ENCODE measurements at regions not wholly inside any gene's neighbourhood (a gene's known extent, or its start where the extent isn't known, plus 50 kb on each side); places are given as distances from the start of the nearest gene placed in this dataset.

DNA sequence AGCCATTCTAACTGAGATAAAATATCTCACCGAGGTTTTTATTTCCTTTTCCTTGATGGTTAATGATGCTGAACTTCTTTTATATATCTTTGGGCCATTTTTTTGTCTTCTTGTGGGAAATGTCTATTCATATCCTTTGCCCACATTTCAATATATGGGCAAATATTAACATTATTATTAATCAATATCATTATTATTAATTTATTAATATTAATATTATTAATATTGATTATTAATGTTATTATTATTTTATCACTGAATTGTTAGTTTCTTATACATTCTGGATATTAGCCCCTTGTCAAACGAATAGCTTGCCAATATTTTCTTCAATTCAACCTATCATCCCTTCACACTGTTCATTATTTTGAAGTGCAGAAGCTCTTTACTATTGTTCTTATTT, 2203.6 kb downstream of the PCDH9 start:
- no peak for DNase-seq (ENCODE audit: extremely low read depth, insufficient read length)
- H3K27me3 ChIP-seq (replicated peaks; ENCODE audit: control insufficient read depth, insufficient read depth, low read length), result no peaks in the 10 kb centered on the region
- H3K36me3 ChIP-seq (ENCODE audit: control insufficient read depth, insufficient read depth, low read length), result no peaks in the 10 kb centered on the region
- TF ChIP-seq, protein P1, sequence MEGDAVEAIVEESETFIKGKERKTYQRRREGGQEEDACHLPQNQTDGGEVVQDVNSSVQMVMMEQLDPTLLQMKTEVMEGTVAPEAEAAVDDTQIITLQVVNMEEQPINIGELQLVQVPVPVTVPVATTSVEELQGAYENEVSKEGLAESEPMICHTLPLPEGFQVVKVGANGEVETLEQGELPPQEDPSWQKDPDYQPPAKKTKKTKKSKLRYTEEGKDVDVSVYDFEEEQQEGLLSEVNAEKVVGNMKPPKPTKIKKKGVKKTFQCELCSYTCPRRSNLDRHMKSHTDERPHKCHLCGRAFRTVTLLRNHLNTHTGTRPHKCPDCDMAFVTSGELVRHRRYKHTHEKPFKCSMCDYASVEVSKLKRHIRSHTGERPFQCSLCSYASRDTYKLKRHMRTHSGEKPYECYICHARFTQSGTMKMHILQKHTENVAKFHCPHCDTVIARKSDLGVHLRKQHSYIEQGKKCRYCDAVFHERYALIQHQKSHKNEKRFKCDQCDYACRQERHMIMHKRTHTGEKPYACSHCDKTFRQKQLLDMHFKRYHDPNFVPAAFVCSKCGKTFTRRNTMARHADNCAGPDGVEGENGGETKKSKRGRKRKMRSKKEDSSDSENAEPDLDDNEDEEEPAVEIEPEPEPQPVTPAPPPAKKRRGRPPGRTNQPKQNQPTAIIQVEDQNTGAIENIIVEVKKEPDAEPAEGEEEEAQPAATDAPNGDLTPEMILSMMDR (IDR thresholded peaks at IDR 0.05; ENCODE audit: insufficient read depth, low read length, poor library complexity, severe bottlenecking), result no peak
- H3K4me3 ChIP-seq (replicated peaks; ENCODE audit: low read depth, low read length), result no peak overlapping the region

DNA sequence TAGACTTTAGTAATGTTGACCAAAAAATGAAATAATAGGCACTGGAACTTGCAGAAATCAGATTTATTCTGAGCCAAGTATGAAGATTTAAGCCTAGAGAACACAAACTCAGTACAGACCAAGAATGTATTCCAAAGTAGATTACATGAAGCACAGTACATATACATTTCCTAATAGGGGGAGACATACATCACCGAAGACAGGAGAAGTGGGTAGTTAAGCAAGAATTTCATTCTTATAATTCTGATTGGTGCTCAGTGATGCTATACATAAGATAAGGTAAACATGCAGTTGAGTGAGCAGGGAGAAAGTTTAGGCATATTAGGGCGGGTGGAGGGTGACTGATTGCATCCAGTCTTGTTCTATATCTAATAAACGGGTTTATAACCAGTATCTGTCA, 2218.8 kb downstream of the PCDH9 start:
- DNase-seq (ENCODE audit: extremely low read depth, insufficient read length), result no peak
- TF ChIP-seq, protein P1 (IDR thresholded peaks at IDR 0.05; ENCODE audit: insufficient read depth, low read length, poor library complexity, severe bottlenecking), result no peak
- H3K4me3 ChIP-seq (replicated peaks; ENCODE audit: low read depth, low read length), result no peak overlapping the region
- H3K27me3 ChIP-seq (replicated peaks; ENCODE audit: control insufficient read depth, insufficient read depth, low read length), result no peaks in the 10 kb centered on the region
- no peaks in the 10 kb centered on the region for H3K36me3 ChIP-seq (ENCODE audit: control insufficient read depth, insufficient read depth, low read length)

DNA sequence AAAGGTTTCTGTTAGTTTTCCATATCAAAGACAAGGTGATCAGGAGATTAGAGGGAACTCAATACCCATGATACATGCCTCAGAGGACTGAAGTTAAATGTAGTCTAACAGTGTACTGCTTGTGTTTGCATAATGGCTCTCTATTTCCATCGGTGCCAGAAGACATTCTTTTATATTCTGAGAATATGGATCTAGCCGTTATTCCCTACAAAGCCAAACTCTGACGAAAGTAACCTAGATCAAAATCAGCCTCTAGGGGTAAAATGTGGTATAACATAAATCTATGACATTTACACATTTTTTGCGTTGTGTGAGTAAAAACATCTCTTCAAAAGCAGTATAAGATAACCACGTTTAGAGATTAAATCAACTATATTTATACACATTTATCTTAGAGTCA, 2232.7 kb downstream of the PCDH9 start:
- no peak for DNase-seq (ENCODE audit: extremely low read depth, insufficient read length)
- Histone ChIP-seq H3K4me3 (replicated peaks; ENCODE audit: low read depth, low read length) (no peak overlapping the region), H3K36me3 (ENCODE audit: control insufficient read depth, insufficient read depth, low read length) (no peaks in the 10 kb centered on the region), H3K27me3 (replicated peaks; ENCODE audit: control insufficient read depth, insufficient read depth, low read length) (no peaks in the 10 kb centered on the region)
- TF ChIP-seq, protein P1 (IDR thresholded peaks at IDR 0.05; ENCODE audit: insufficient read depth, low read length, poor library complexity, severe bottlenecking), result no peak

DNA sequence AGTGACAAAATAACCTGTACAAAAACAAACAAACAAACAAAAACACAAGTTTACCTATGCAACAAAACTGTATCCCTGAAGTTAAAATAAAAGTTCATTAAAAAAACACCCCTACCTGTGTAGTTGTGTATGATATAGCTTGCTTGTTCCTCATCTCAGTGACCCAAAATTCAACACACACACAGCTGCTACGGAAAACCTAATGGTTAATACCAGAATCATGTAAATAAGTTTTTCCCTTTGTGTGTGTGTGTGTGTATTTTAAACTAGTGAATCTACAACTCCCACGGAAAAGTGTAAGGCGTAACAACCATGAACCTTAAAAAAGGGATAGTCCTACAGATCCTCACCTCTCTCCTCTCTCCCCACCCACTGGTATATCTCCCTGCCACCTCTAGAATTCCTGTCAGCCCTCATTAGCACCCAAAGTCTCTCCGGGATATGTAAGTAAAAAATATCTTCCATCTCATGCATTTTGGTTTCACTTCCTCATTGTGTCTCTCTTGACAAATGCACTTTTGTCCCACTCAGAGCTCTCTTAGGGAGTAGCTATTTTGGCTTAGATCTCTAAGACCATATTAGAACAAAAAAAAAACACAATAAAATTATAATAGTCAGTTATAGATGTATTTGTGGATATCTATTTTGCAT, 2236.5 kb downstream of the PCDH9 start:
- Histone ChIP-seq H3K36me3 (ENCODE audit: control insufficient read depth, insufficient read depth, low read length) (no peaks in the 10 kb centered on the region), H3K27me3 (replicated peaks; ENCODE audit: control insufficient read depth, insufficient read depth, low read length) (no peaks in the 10 kb centered on the region), H3K4me3 (replicated peaks; ENCODE audit: low read depth, low read length) (no peak overlapping the region)
- TF ChIP-seq, protein P1 (IDR thresholded peaks at IDR 0.05; ENCODE audit: insufficient read depth, low read length, poor library complexity, severe bottlenecking), result no peak
- DNase-seq (ENCODE audit: extremely low read depth, insufficient read length), result no peak

DNA sequence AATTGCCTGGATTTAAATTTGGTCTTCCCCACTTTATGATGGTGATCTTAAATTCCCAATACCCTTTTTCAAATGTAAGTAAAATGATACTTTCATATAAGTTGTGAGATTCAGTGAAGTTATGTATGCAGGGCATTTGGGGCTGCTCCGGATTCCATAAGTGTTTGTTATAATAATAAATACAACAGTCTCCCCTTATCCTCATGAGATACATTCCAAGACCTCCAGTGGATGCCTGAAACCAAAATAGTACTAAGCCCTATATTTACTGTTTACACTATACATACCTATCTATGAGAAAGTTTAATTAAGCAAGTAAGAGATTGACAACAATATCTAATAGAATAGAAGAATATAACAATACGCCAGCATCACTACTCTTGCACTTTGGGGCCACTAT, 2237.8 kb downstream of the PCDH9 start:
- no peaks in the 10 kb centered on the region for H3K36me3 ChIP-seq (ENCODE audit: control insufficient read depth, insufficient read depth, low read length)
- no peaks in the 10 kb centered on the region for H3K27me3 ChIP-seq (replicated peaks; ENCODE audit: control insufficient read depth, insufficient read depth, low read length)
- TF ChIP-seq, protein P1 (IDR thresholded peaks at IDR 0.05; ENCODE audit: insufficient read depth, low read length, poor library complexity, severe bottlenecking), result no peak
- H3K4me3 ChIP-seq (replicated peaks; ENCODE audit: low read depth, low read length), result no peak overlapping the region
- DNase-seq (ENCODE audit: extremely low read depth, insufficient read length), result no peak

DNA sequence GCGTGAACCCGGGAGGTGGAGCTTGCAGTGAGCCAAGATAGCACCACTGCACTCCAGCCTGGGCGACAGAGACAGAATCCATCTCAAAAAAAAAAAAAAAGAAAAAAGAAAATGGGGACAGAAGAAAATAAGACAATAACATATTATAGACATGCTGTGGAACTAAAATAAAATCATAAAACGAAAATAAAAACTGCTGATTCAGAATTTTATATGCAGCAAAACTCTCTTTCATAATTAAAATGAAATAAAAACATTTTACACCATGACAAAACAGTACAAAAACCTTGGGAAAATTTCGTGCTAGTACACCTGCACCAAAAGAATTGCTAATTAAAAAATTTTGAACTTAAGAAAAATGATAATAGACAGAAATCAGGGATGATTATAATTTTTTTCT, 2245.1 kb downstream of the PCDH9 start:
- DNase-seq (ENCODE audit: extremely low read depth, insufficient read length), result no peak
- Histone ChIP-seq H3K27me3 (replicated peaks; ENCODE audit: control insufficient read depth, insufficient read depth, low read length) (no peaks in the 10 kb centered on the region), H3K36me3 (ENCODE audit: control insufficient read depth, insufficient read depth, low read length) (no peaks in the 10 kb centered on the region), H3K4me3 (replicated peaks; ENCODE audit: low read depth, low read length) (no peak overlapping the region)
- TF ChIP-seq, protein P1 (IDR thresholded peaks at IDR 0.05; ENCODE audit: insufficient read depth, low read length, poor library complexity, severe bottlenecking), result no peak
